Stimulated activated CD8-positive, alpha-beta memory T cell treated with anti-CD3 and anti-CD28 coated beads, Interleukin-7, amount 100 ng/mL, for 48 hours (primary cell): ENCODE measurements at regions not wholly inside any gene's neighbourhood (a gene's known extent, or its start where the extent isn't known, plus 50 kb on each side); places are given as distances from the start of the nearest gene placed in this dataset.
"Not testable (repeated sequence)": the region's sequence is repeated elsewhere in the genome, so short reads cannot be mapped to it uniquely, and the experiment has no call there.

Experiments
- DNase-seq, 2 donors: peaks; one replicate each; pipeline ENCODE4 v3.0.0-alpha.2; 2020; ENCODE audit warnings: low read depth in 1 of 2; ENCODE audit errors: extremely low read depth in 1 of 2

- DNase-seq: no peak
Measured at GRCh38 chr12:126212824-126213223, 1147.6 kb downstream of the AACS start.

- DNase-seq: no peak
Measured at GRCh38 chr12:126218697-126219096, 1153.5 kb downstream of the AACS start.

- no peak for DNase-seq
Measured at GRCh38 chr12:126219139-126219538, 1153.9 kb downstream of the AACS start.

- no peak for DNase-seq
Measured at GRCh38 chr12:126219654-126220279, 1154.5 kb downstream of the AACS start.

GRCh38 chr12:126224032-126224431, 1158.8 kb downstream of the AACS start:
- no peak for DNase-seq

GRCh38 chr12:126228936-126229335, 1163.7 kb downstream of the AACS start:
- DNase-seq: no peak

- DNase-seq: no peak
Measured at GRCh38 chr12:126232711-126233110, 1167.5 kb downstream of the AACS start.

- no peak for DNase-seq
Measured at GRCh38 chr12:126233625-126234024, 1168.4 kb downstream of the AACS start.

- no peak for DNase-seq
Measured at GRCh38 chr12:126243814-126244440, 1178.7 kb downstream of the AACS start.

GRCh38 chr12:126247936-126248335, 1182.7 kb downstream of the AACS start:
- no peak for DNase-seq

- DNase-seq: no peak
Measured at GRCh38 chr12:126248871-126249403, 1183.7 kb downstream of the AACS start.

- no peak for DNase-seq
Measured at GRCh38 chr12:126258190-126258589, 1193.0 kb downstream of the AACS start.

- DNase-seq: no peak
Measured at GRCh38 chr12:126262829-126263228, 1197.6 kb downstream of the AACS start.

- no peak for DNase-seq
Measured at GRCh38 chr12:126268222-126268621, 1203.0 kb downstream of the AACS start.

GRCh38 chr12:126271159-126271558, 1205.9 kb downstream of the AACS start:
- no peak for DNase-seq

- DNase-seq: no peak
Measured at GRCh38 chr12:126282691-126283090, 1217.5 kb downstream of the AACS start.

- no peak for DNase-seq
Measured at GRCh38 chr12:126286203-126286602, 1221.0 kb downstream of the AACS start.

GRCh38 chr12:126290456-126290855, 1225.2 kb downstream of the AACS start:
- no peak for DNase-seq

GRCh38 chr12:126291987-126292386, 1226.8 kb downstream of the AACS start:
- DNase-seq: not testable (repeated sequence)

GRCh38 chr12:126295652-126296051, 1230.4 kb downstream of the AACS start:
- DNase-seq: no peak

GRCh38 chr12:126309278-126309677, 1244.0 kb downstream of the AACS start:
- DNase-seq: no peak

GRCh38 chr12:126312457-126312856, 1247.2 kb downstream of the AACS start:
- no peak for DNase-seq

- DNase-seq: no peak
Measured at GRCh38 chr12:126316411-126316810, 1251.2 kb downstream of the AACS start.
